ENCODE measurements at regions not wholly inside any gene's neighbourhood (a gene's known extent, or its start where the extent isn't known, plus 50 kb on each side); places are given as distances from the start of the nearest gene placed in this dataset.

DNA sequence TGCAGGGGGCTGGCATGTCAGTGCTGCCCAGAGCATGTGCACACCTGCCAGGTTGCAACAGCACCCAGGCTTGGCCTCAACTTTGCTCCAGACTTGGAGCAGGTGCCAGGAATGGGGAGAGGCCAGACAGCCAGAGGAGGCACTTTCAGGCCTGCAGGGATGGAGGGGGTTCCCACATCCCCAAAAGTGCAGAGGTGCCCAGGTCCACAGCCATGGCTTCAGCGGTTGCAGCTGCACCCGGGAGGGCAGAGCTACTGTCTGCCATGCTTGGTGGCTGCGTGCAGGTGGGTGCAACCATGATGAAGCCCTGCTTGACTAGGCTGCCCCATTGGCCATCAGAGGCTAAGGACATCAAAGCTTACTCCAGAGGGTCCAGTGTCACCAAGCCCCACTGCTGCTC, 196.8 kb upstream of the VRK2 start (continued):
- no peak for TF ChIP-seq BCL11A (IDR thresholded peaks at IDR 0.05; ENCODE audit: low read depth in 2 of 2, low read length in 2 of 2)
- no peak for TF ChIP-seq TCF12 (IDR thresholded peaks at IDR 0.05; ENCODE audit: low read depth, low read length)
- TF ChIP-seq YY1 (IDR thresholded peaks at IDR 0.05; ENCODE audit: low read depth, low read length), result no peak
- TF ChIP-seq CBX8 (IDR thresholded peaks at IDR 0.05; ENCODE audit: borderline replicate concordance, low read depth, low read length), result no peak
- TF ChIP-seq, protein P1, sequence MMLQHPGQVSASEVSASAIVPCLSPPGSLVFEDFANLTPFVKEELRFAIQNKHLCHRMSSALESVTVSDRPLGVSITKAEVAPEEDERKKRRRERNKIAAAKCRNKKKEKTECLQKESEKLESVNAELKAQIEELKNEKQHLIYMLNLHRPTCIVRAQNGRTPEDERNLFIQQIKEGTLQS (IDR thresholded peaks at IDR 0.05; ENCODE audit: insufficient read depth, low read depth, low read length), result no peak

Data from H1 (cell line).